ENCODE measurements at regions not wholly inside any gene's neighbourhood (a gene's known extent, or its start where the extent isn't known, plus 50 kb on each side); places are given as distances from the start of the nearest gene placed in this dataset.

GRCh38 chr1:232248276-232248820 is 381.6 kb downstream of the SIPA1L2 start:
- Histone ChIP-seq H2AFZ (no peak overlapping the region), H3K4me2 (ENCODE audit: low read length) (no peak overlapping the region), H3K36me3 (ENCODE audit: control insufficient read depth, insufficient read depth, low read length) (no peaks in the 10 kb centered on the region), H3K79me2 (no peaks in the 10 kb centered on the region), H3K9ac (no peak overlapping the region), H3K9me3 (ENCODE audit: control insufficient read depth, low read length) (no peaks in the 10 kb centered on the region), H3K27ac (no peak overlapping the region), H3K4me1 (no peaks in the 10 kb centered on the region), H3K4me3 (ENCODE audit: low read depth, low read length) (no peak overlapping the region), H3K27me3 (ENCODE audit: control insufficient read depth, insufficient read depth, low read length) (no peaks in the 10 kb centered on the region)
- no peak for TF ChIP-seq CTCF (IDR thresholded peaks at IDR 0.05)

- Histone ChIP-seq H3K4me2 (ENCODE audit: low read length) (no peak overlapping the region), H3K4me3 (ENCODE audit: low read depth, low read length) (no peak overlapping the region), H3K27me3 (ENCODE audit: control insufficient read depth, insufficient read depth, low read length) (no peaks in the 10 kb centered on the region), H2AFZ (no peak overlapping the region), H3K4me1 (no peaks in the 10 kb centered on the region), H3K9me3 (ENCODE audit: control insufficient read depth, low read length) (no peaks in the 10 kb centered on the region), H3K27ac (no peak overlapping the region), H3K36me3 (ENCODE audit: control insufficient read depth, insufficient read depth, low read length) (no peaks in the 10 kb centered on the region), H3K9ac (no peak overlapping the region), H3K79me2 (no peaks in the 10 kb centered on the region)
- no peak for TF ChIP-seq CTCF (IDR thresholded peaks at IDR 0.05)
These were observed 382.3 kb downstream of the SIPA1L2 start for GRCh38 chr1:232247669-232248068.

- Histone ChIP-seq H3K4me3 (ENCODE audit: low read depth, low read length) (no peak overlapping the region), H3K79me2 (no peaks in the 10 kb centered on the region), H3K27ac (no peak overlapping the region), H3K4me2 (ENCODE audit: low read length) (no peak overlapping the region), H3K9ac (no peak overlapping the region), H3K9me3 (ENCODE audit: control insufficient read depth, low read length) (no peaks in the 10 kb centered on the region), H3K4me1 (no peaks in the 10 kb centered on the region), H3K36me3 (ENCODE audit: control insufficient read depth, insufficient read depth, low read length) (no peaks in the 10 kb centered on the region), H2AFZ (no peak overlapping the region), H3K27me3 (ENCODE audit: control insufficient read depth, insufficient read depth, low read length) (no peaks in the 10 kb centered on the region)
- TF ChIP-seq CTCF (IDR thresholded peaks at IDR 0.05) = no peak
These were observed 385.5 kb downstream of the SIPA1L2 start for GRCh38 chr1:232244426-232244825.

GRCh38 chr1:232239998-232240397 is 389.9 kb downstream of the SIPA1L2 start:
- Histone ChIP-seq H3K4me1 (no peaks in the 10 kb centered on the region), H3K79me2 (no peaks in the 10 kb centered on the region), H3K27me3 (ENCODE audit: control insufficient read depth, insufficient read depth, low read length) (no peaks in the 10 kb centered on the region), H3K9me3 (ENCODE audit: control insufficient read depth, low read length) (no peaks in the 10 kb centered on the region), H3K4me3 (ENCODE audit: low read depth, low read length) (no peak overlapping the region), H3K4me2 (ENCODE audit: low read length) (no peak overlapping the region), H3K36me3 (ENCODE audit: control insufficient read depth, insufficient read depth, low read length) (no peaks in the 10 kb centered on the region), H2AFZ (no peak overlapping the region), H3K9ac (no peak overlapping the region), H3K27ac (no peak overlapping the region)
- TF ChIP-seq CTCF (IDR thresholded peaks at IDR 0.05) = no peak

GRCh38 chr1:232239522-232239921 is 390.4 kb downstream of the SIPA1L2 start:
- H3K36me3 ChIP-seq (ENCODE audit: control insufficient read depth, insufficient read depth, low read length) = no peaks in the 10 kb centered on the region
- H2AFZ ChIP-seq = no peak overlapping the region
- no peak overlapping the region for H3K9ac ChIP-seq
- no peak overlapping the region for H3K4me2 ChIP-seq (ENCODE audit: low read length)
- H3K27ac ChIP-seq = no peak overlapping the region
- no peak overlapping the region for H3K4me3 ChIP-seq (ENCODE audit: low read depth, low read length)
- H3K27me3 ChIP-seq (ENCODE audit: control insufficient read depth, insufficient read depth, low read length) = no peaks in the 10 kb centered on the region
- H3K9me3 ChIP-seq (ENCODE audit: control insufficient read depth, low read length) = no peaks in the 10 kb centered on the region
- no peaks in the 10 kb centered on the region for H3K79me2 ChIP-seq
- no peak for TF ChIP-seq CTCF (IDR thresholded peaks at IDR 0.05)
- no peaks in the 10 kb centered on the region for H3K4me1 ChIP-seq
